ENCODE measurements at regions not wholly inside any gene's neighbourhood (a gene's known extent, or its start where the extent isn't known, plus 50 kb on each side); places are given as distances from the start of the nearest gene placed in this dataset.

- Histone ChIP-seq H3K18ac (ENCODE audit: extremely low read depth, low read length) (no peak overlapping the region), H3K4ac (replicated peaks; ENCODE audit: insufficient read length, low read depth, low read length) (no peak overlapping the region), H4K91ac (replicated peaks; ENCODE audit: insufficient read length, low read length) (no peak overlapping the region), H3K79me2 (ENCODE audit: control insufficient read depth in 1 of 2, insufficient read depth in 2 of 2, low read length in 2 of 2) (no peaks in the 10 kb centered on the region), H2BK120ac (replicated peaks; ENCODE audit: low read depth, low read length) (no peak overlapping the region), H4K20me1 (replicated peaks in 1 of 2; ENCODE audit: control insufficient read depth in 1 of 2, insufficient read depth in 2 of 2, low read length in 2 of 2) (no peaks in the 10 kb centered on the region), H3K4me1 (replicated peaks in 1 of 4; ENCODE audit: control insufficient read depth in 3 of 4, insufficient read depth in 4 of 4, low read length in 3 of 4) (no peaks in the 10 kb centered on the region), H4K5ac (ENCODE audit: insufficient read length, low read depth, low read length) (no peak overlapping the region), H3K56ac (replicated peaks; ENCODE audit: insufficient read length, low read depth, low read length) (no peak overlapping the region), H3K27me3 (replicated peaks in 1 of 4; ENCODE audit: control insufficient read depth in 3 of 4, extremely low read depth in 1 of 4, insufficient read depth in 3 of 4, low read length in 3 of 4) (no peaks in the 10 kb centered on the region), H3K23ac (ENCODE audit: insufficient read length) (no peak overlapping the region), H3K14ac (ENCODE audit: insufficient read length) (no peak overlapping the region), H3K79me1 (ENCODE audit: low read depth, low read length) (no peaks in the 10 kb centered on the region), H3K27ac (ENCODE audit: low read depth, low read length) (no peak overlapping the region), H2BK15ac (ENCODE audit: low read length) (no peak overlapping the region), H2BK20ac (ENCODE audit: low read length) (no peak overlapping the region), H2AK5ac (ENCODE audit: low read depth, low read length) (no peak overlapping the region), H3K23me2 (ENCODE audit: low read depth, low read length) (no peaks in the 10 kb centered on the region), H2AFZ (ENCODE audit: low read length) (no peak overlapping the region), H2BK12ac (ENCODE audit: low read depth, low read length) (no peak overlapping the region), H3K4me2 (ENCODE audit: insufficient read depth in 1 of 2, low read depth in 2 of 2, low read length in 2 of 2) (no peak overlapping the region), H3K9ac (replicated peaks in 1 of 4; ENCODE audit: extremely low read depth in 1 of 4, low read depth in 3 of 4, low read length in 3 of 4) (no peak overlapping the region), H3K9me3 (ENCODE audit: insufficient read depth in 2 of 2, low read depth in 1 of 2, low read length in 1 of 2) (no peaks in the 10 kb centered on the region), H3K4me3 (ENCODE audit: extremely low read depth in 1 of 4, insufficient read depth in 2 of 4, low read depth in 3 of 4, low read length in 4 of 4) (no peak overlapping the region), H4K8ac (ENCODE audit: extremely low read depth, insufficient read depth, low read length) (no peak overlapping the region), H2BK5ac (ENCODE audit: low read depth, low read length) (no peak overlapping the region), H3K36me3 (ENCODE audit: control insufficient read depth in 2 of 4, insufficient read depth in 4 of 4, low read length in 3 of 4) (no peaks in the 10 kb centered on the region)
- DNase-seq (ENCODE audit: low read depth in 1 of 2, low spot score in 2 of 2) (no peak), FAIRE-seq (no peak)
- 88% methylated on average over 3 of the region's 3 CpGs; no CpG with 5 or more reads in 1 of the 2 experiments for WGBS, 2 experiments (ENCODE audit: extremely low coverage in 1 of 2, insufficient coverage in 1 of 2, insufficient read length in 1 of 2, insufficient replicate concordance in 2 of 2, low coverage in 1 of 2, low lambda C conversion rate in 2 of 2, missing lambda C conversion rate in 1 of 2)
- POLR2A ChIA-PET (ENCODE audit: partially characterized antibody), result no interaction called here
- CTCF ChIA-PET (ENCODE audit: partially characterized antibody), result no interaction called here
- no peak for TF ChIP-seq JUN (IDR thresholded peaks at IDR 0.05; ENCODE audit: low read depth, low read length)
- TF ChIP-seq CBX8 (IDR thresholded peaks at IDR 0.05; ENCODE audit: borderline replicate concordance, low read depth, low read length), result no peak
- no peak for TF ChIP-seq TBP (IDR thresholded peaks at IDR 0.05; ENCODE audit: low read depth, low read length)
- TF ChIP-seq EGR1 (IDR thresholded peaks at IDR 0.05; ENCODE audit: borderline replicate concordance, low read depth, low read length), result no peak
- no peak for TF ChIP-seq CHD1 (IDR thresholded peaks at IDR 0.05; ENCODE audit: low read depth, low read length)
- TF ChIP-seq SP4 (IDR thresholded peaks at IDR 0.05; ENCODE audit: low read length), result no peak
- TF ChIP-seq YY1 (IDR thresholded peaks at IDR 0.05; ENCODE audit: low read depth, low read length), result no peak
Measured at GRCh38 chr11:81895258-81895657, 838.4 kb downstream of the FAM181B start.

Data from H1 (cell line).